Tibial nerve (tissue), 4 donors: ENCODE measurements at regions not wholly inside any gene's neighbourhood (a gene's known extent, or its start where the extent isn't known, plus 50 kb on each side); places are given as distances from the start of the nearest gene placed in this dataset.

Experiments
- CTCF ChIP-seq, 5 experiments: fragments of 200-600 bp in 3 of 5; fragments of 450-650 bp in 2 of 5; sonication (generic) in 3 of 5; IDR thresholded peaks; one replicate each; pipeline ENCODE4 v1.5.1; 2016 to 2019; ENCODE audit warnings: antibody characterized with exemption in 5 of 5, mild to moderate bottlenecking in 3 of 5, moderate library complexity in 2 of 5
- EP300 ChIP-seq, 2 donors: sonication (generic); formaldehyde crosslinking; IDR thresholded peaks; one replicate each; pipeline ENCODE4 v1.6.1; 2017; ENCODE audit warnings: antibody characterized with exemption in 2 of 2, mild to moderate bottlenecking in 1 of 2
- POLR2A ChIP-seq, 2 donors: fragments of 450-650 bp; IDR thresholded peaks; one replicate each; pipeline ENCODE4 v1.6.1; 2017; ENCODE audit warnings: antibody characterized with exemption in 2 of 2, mild to moderate bottlenecking in 2 of 2, moderate library complexity in 2 of 2

- TF ChIP-seq CTCF (IDR thresholded peaks at IDR 0.05) (no peak), POLR2A (IDR thresholded peaks at IDR 0.05) (no peak), EP300 (IDR thresholded peaks at IDR 0.05) (no peak)
Observed at GRCh38 chr5:7087719-7088297, 308.1 kb upstream of the ADCY2 start.
